Esophagus squamous epithelium (tissue), 4 donors: ENCODE measurements at regions not wholly inside any gene's neighbourhood (a gene's known extent, or its start where the extent isn't known, plus 50 kb on each side); places are given as distances from the start of the nearest gene placed in this dataset.

Source experiments
- CTCF ChIP-seq, 6 experiments: fragments of 450-650 bp in 4 of 6; fragments of 200-600 bp in 2 of 6; sonication (generic) in 2 of 6; IDR thresholded peaks; one replicate each; pipeline ENCODE4 v1.5.1; 2016 to 2019; ENCODE audit warnings: antibody characterized with exemption in 6 of 6, mild to moderate bottlenecking in 4 of 6, moderate library complexity in 4 of 6
- POLR2A ChIP-seq, 4 donors: fragments of 450-650 bp; IDR thresholded peaks; one replicate each; pipeline ENCODE4 v1.6.1; 2017; ENCODE audit warnings: antibody characterized with exemption in 4 of 4, mild to moderate bottlenecking in 4 of 4, moderate library complexity in 3 of 4

- TF ChIP-seq CTCF (IDR thresholded peaks at IDR 0.05): no peak
- no peak for TF ChIP-seq POLR2A (IDR thresholded peaks at IDR 0.05)
Observed at GRCh38 chr5:67999391-67999790, 216.2 kb upstream of the PIK3R1 start.
